ENCODE measurements at regions not wholly inside any gene's neighbourhood (a gene's known extent, or its start where the extent isn't known, plus 50 kb on each side); places are given as distances from the start of the nearest gene placed in this dataset.

GRCh38 chr10:88082806-88083596 lies 219.6 kb downstream of the PTEN start:
- no peak for DNase-seq (ENCODE audit: low read depth, low spot score)

- DNase-seq (ENCODE audit: low read depth, low spot score): no peak
These were observed 220.2 kb downstream of the PTEN start for GRCh38 chr10:88083597-88083989.

- DNase-seq (ENCODE audit: low read depth, low spot score): no peak
These were observed 222.9 kb downstream of the PTEN start for GRCh38 chr10:88086187-88086960.

GRCh38 chr10:88088441-88089340 lies 225.3 kb downstream of the PTEN start:
- no peak for DNase-seq (ENCODE audit: low read depth, low spot score)

GRCh38 chr10:88089498-88089897 lies 226.1 kb downstream of the PTEN start:
- DNase-seq (ENCODE audit: low read depth, low spot score): no peak

GRCh38 chr10:88090568-88091214 lies 227.3 kb downstream of the PTEN start:
- DNase-seq (ENCODE audit: low read depth, low spot score): no peak

- no peak for DNase-seq (ENCODE audit: low read depth, low spot score)
These were observed 228.2 kb downstream of the PTEN start for GRCh38 chr10:88091490-88092061.

- no peak for DNase-seq (ENCODE audit: low read depth, low spot score)
These were observed 228.8 kb downstream of the PTEN start for GRCh38 chr10:88092265-88092664.

- no peak for DNase-seq (ENCODE audit: low read depth, low spot score)
These were observed 229.5 kb downstream of the PTEN start for GRCh38 chr10:88092973-88093372.

- no peak for DNase-seq (ENCODE audit: low read depth, low spot score)
These were observed 231.4 kb downstream of the PTEN start for GRCh38 chr10:88094795-88095194.

GRCh38 chr10:88095223-88095721 lies 231.8 kb downstream of the PTEN start:
- DNase-seq (ENCODE audit: low read depth, low spot score): no peak

GRCh38 chr10:88095778-88096431 lies 232.5 kb downstream of the PTEN start:
- DNase-seq (ENCODE audit: low read depth, low spot score): no peak

- DNase-seq (ENCODE audit: low read depth, low spot score): no peak
These were observed 233.7 kb downstream of the PTEN start for GRCh38 chr10:88097092-88097516.

GRCh38 chr10:88097536-88097935 lies 234.1 kb downstream of the PTEN start:
- no peak for DNase-seq (ENCODE audit: low read depth, low spot score)

GRCh38 chr10:88100281-88100680 lies 236.9 kb downstream of the PTEN start:
- no peak for DNase-seq (ENCODE audit: low read depth, low spot score)

- DNase-seq (ENCODE audit: low read depth, low spot score): no peak
These were observed 238.2 kb downstream of the PTEN start for GRCh38 chr10:88101666-88102065.

GRCh38 chr10:88103576-88103975 lies 240.2 kb downstream of the PTEN start:
- DNase-seq (ENCODE audit: low read depth, low spot score): no peak

- DNase-seq (ENCODE audit: low read depth, low spot score): no peak
These were observed 240.8 kb downstream of the PTEN start for GRCh38 chr10:88104223-88104622.

- DNase-seq (ENCODE audit: low read depth, low spot score): no peak
These were observed 242.9 kb downstream of the PTEN start for GRCh38 chr10:88106366-88106765.

Measured in brain pericyte (primary cell).